Gastroesophageal sphincter (tissue), 4 donors: ENCODE measurements at regions not wholly inside any gene's neighbourhood (a gene's known extent, or its start where the extent isn't known, plus 50 kb on each side); places are given as distances from the start of the nearest gene placed in this dataset.

Experiments
- ATAC-seq: fragments of 150-250 bp; one replicate; pipeline ENCODE4 v1.9.1; 2016; ENCODE audit warnings: mild to moderate bottlenecking, moderate library complexity
- H3K27ac ChIP-seq, 4 donors: fragments of 200-600 bp; sonication (generic) in 3 of 4; 1 replicate in 3 of 4; 2 replicates in 1 of 4; pipeline ENCODE4 v1.5.1; 2016 to 2019
- H3K27me3 ChIP-seq: fragments of 200-600 bp; sonication (generic); one replicate; pipeline ENCODE4 v1.5.1; 2019
- H3K36me3 ChIP-seq, 2 donors: fragments of 200-600 bp; sonication (generic); one replicate each; pipeline ENCODE4 v1.5.1; 2019; ENCODE audit warnings: control low read depth in 1 of 2
- H3K4me1 ChIP-seq, 3 donors: fragments of 200-600 bp; sonication (generic); 1 replicate in 2 of 3; 2 replicates in 1 of 3; pipeline ENCODE4 v1.5.1; 2016 to 2019; ENCODE audit warnings: control low read depth in 2 of 3
- H3K4me3 ChIP-seq, 2 donors: fragments of 200-600 bp; sonication (generic); one replicate each; pipeline ENCODE4 v1.5.1; 2019; ENCODE audit warnings: mild to moderate bottlenecking in 1 of 2, moderate library complexity in 1 of 2
- H3K9me3 ChIP-seq, 3 donors: fragments of 200-600 bp; sonication (generic); one replicate each; pipeline ENCODE4 v1.5.1; 2017 to 2019; ENCODE audit warnings: control low read depth in 2 of 3
- CTCF ChIP-seq, 4 experiments: fragments of 200-600 bp in 2 of 4; fragments of 450-650 bp in 2 of 4; sonication (generic) in 1 of 4; IDR thresholded peaks; one replicate each; pipeline ENCODE4 v1.5.1; 2017 to 2019; ENCODE audit warnings: antibody characterized with exemption in 4 of 4, mild to moderate bottlenecking in 2 of 4, moderate library complexity in 2 of 4
- EP300 ChIP-seq: sonication (generic); formaldehyde crosslinking; IDR thresholded peaks from one replicate; pipeline ENCODE4 v1.6.1; 2017; ENCODE audit warnings: antibody characterized with exemption, mild to moderate bottlenecking
- POLR2A ChIP-seq, 2 donors: fragments of 450-650 bp; IDR thresholded peaks; one replicate each; pipeline ENCODE4 v1.6.1; 2017; ENCODE audit warnings: antibody characterized with exemption in 2 of 2, mild to moderate bottlenecking in 2 of 2, moderate library complexity in 1 of 2
- POLR2AphosphoS5 ChIP-seq: sonication (generic); formaldehyde crosslinking; IDR thresholded peaks from one replicate; pipeline ENCODE4 v1.6.1; 2017; ENCODE audit warnings: antibody characterized with exemption
- WGBS, 2 donors: methylation state at CpG; one replicate each; pipeline ENCODE4 v1.1.5; 2018; ENCODE audit warnings: low coverage in 1 of 2; 5-methylcytosine and 5-hydroxymethylcytosine counted together

GRCh38 chr6:129764761-129765407 is 54.9 kb upstream of the ARHGAP18 start:
- H3K4me3 ChIP-seq: no peak overlapping the region

GRCh38 chr6:129759796-129760605 is 50.0 kb upstream of the ARHGAP18 start:
- Histone ChIP-seq H3K27ac (no peak overlapping the region), H3K27me3 (peaks cover 8% of the 10 kb centered on the region), H3K9me3 (no peaks in the 10 kb centered on the region), H3K4me1 (no peaks in the 10 kb centered on the region), H3K36me3 (no peaks in the 10 kb centered on the region), H3K4me3 (no peak overlapping the region)
- no peak for ATAC-seq
- TF ChIP-seq CTCF (IDR thresholded peaks at IDR 0.05): no peak
- TF ChIP-seq POLR2A (IDR thresholded peaks at IDR 0.05): no peak
- no peak for TF ChIP-seq POLR2AphosphoS5
- no peak for TF ChIP-seq EP300
- WGBS, 2 donors: 74 to 87% methylated on average over 6 of the region's 6 CpGs

More at GRCh38 chr6:129764761-129765407, 54.9 kb upstream of the ARHGAP18 start:
- H3K9me3 ChIP-seq: no peaks in the 10 kb centered on the region
- H3K36me3 ChIP-seq: no peaks in the 10 kb centered on the region
- WGBS, 2 donors: 91 to 100% methylated on average over 1 to 2 of the region's 4 CpGs
- TF ChIP-seq CTCF (IDR thresholded peaks at IDR 0.05) (no peak), EP300 (no peak), POLR2AphosphoS5 (no peak), POLR2A (IDR thresholded peaks at IDR 0.05) (no peak)
- peaks cover 52% of the 10 kb centered on the region for H3K27me3 ChIP-seq
- no peak overlapping the region for H3K27ac ChIP-seq
- peaks cover 0 to 11% (median 7%) of the 10 kb centered on the region in 3 donors for H3K4me1 ChIP-seq
- ATAC-seq: no peak
